Right ventricle myocardium superior (tissue), 1 donor: ENCODE measurements at regions not wholly inside any gene's neighbourhood (a gene's known extent, or its start where the extent isn't known, plus 50 kb on each side); places are given as distances from the start of the nearest gene placed in this dataset.

Source experiments
- ATAC-seq: fragments of 200-7000 bp; cut with Tn5 transposase; one replicate; pipeline ENCODE4 v1.9.1; 2020; ENCODE audit warnings: mild to moderate bottlenecking; ENCODE audit not compliant: poor library complexity
- DNase-seq: peaks from one replicate; pipeline ENCODE4 v3.0.0-alpha.2; 2020
- intact Hi-C: fragments of 100-400 bp; cut with DNase I; formaldehyde crosslinking; loops from one replicate; pipeline ENCODE4 v1.11.2; 2022
- donor health status: DM: no; HTN: yes; CAD: no; lungs with severe emphysema.

GRCh38 chr2:180753809-180754761 is 226.3 kb upstream of the UBE2E3 start:
- intact Hi-C loops: no loop called here
- no peak for ATAC-seq

DNA sequence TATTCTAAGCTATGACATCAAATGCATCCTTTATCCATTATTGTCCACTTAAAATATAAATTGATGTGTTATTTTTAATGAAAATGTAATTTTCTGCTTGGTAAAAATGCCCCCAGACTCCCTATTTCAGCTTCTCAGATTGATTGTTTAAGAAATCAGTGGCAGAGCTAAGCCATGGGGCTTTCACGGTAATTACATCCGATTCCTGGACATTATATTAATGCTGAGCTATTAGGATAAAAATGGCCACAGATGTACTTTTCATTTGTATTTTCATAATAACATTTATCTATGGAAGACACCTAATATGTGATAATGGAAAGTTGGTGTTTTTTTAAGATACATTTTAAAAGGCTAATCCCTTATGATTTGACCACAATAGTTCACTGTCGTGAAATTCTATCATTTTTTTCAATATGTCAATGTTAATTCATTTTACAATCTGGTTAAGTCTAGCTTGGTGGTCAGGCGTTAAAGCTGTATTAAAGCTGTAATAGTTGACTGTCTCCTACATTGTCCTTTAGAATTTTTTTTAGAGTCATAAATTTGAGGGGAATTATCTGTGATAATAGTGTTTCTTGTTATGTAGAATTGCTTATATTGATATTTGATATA is 229.0 kb upstream of the UBE2E3 start:
- DNase-seq (no peak), ATAC-seq (no peak)
- intact Hi-C loops: no loop called here

More at GRCh38 chr2:180753809-180754761, 226.3 kb upstream of the UBE2E3 start:
- no peak for DNase-seq

DNA sequence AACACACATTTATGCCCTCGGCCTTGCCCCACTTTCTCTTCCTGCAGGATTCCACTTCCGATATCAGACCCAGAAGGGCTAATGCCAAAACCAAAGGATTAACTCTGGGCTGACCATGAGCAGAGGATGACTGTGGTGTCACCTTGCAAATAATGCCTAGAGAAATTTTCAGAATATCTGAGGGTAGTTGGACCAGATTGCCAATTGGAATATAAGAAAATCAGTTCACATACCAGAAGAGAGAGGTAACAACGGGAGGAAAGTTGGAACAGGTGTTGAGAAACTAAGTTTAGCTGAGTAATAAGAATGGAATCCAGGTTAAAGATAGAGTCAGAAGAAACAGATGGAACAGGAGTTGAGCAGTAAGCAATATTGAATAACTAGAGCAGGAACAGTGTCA is 232.7 kb upstream of the UBE2E3 start:
- DNase-seq (no peak), ATAC-seq (no peak)
- intact Hi-C loops: no loop called here

DNA sequence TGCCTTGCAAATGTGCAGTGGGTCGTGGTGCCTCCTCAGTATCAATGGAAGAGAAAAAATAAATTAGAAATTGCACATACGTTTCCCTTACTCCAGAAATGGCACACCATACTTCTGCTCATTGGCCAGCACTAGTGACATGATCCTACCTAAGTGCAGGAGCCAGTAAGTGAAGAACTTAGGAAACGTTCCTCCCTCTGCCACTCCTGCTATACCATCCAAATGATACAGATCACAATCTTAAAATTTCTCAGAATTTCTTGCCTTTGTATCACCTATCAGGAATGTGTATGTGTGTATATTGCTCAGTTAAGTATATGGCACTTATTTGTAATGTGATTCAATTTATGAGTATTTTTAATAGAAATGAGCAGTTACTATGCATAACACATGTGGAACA is 237.0 kb upstream of the UBE2E3 start:
- intact Hi-C loops: no loop called here
- ATAC-seq (no peak), DNase-seq (no peak)

GRCh38 chr2:180742801-180743200 is 237.6 kb upstream of the UBE2E3 start:
- intact Hi-C loops: no loop called here
- no peak for ATAC-seq
- no peak for DNase-seq

DNA sequence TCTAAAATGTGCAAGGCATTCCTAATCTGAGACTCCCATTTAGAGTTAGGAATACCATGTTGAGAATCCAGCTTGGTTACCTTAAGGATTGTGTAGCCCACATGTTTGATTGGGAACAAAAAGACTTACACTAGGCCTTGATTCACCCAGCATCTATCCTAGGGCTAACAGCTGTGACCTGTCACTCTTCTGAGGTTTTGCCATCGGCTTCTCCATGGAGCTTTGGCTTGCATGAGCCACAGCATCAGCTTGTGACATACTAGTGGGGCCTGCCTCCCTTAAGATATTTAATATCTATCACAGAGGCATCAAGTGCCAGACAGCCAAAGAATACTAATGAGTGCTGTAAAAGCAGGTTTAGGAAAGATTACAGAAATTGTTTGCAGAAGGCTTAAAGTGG is 241.3 kb upstream of the UBE2E3 start:
- no peak for DNase-seq
- intact Hi-C loops: no loop called here
- ATAC-seq: no peak

GRCh38 chr2:180735799-180736198 is 244.6 kb upstream of the UBE2E3 start:
- intact Hi-C loops: no loop called here
- no peak for ATAC-seq
- no peak for DNase-seq

DNA sequence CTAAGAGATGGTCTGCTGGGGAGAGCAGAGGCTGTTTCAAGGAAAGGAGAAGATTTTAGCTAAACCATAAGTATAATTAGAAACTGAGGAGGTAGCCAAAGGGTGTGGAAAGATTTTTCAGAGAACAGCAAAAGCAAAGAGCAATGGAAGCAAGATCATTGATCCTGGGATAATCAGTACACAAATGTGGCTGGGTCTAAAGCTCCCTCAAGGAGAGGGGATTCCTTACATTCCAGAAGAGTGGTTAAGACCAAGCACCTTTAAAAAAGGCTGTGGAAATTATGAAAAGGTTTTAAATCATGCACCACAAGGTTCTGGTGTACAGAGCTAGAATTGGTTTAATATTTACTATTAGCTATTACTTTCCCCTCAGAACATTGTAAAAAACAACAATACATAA is 246.0 kb upstream of the UBE2E3 start:
- ATAC-seq: no peak
- DNase-seq: no peak
- intact Hi-C loops: no loop called here

GRCh38 chr2:180733330-180733729 is 247.1 kb upstream of the UBE2E3 start:
- intact Hi-C loops: no loop called here
- ATAC-seq: no peak
- no peak for DNase-seq

- no peak for ATAC-seq
- no peak for DNase-seq
- intact Hi-C loops: no loop called here
These were observed 248.1 kb upstream of the UBE2E3 start for GRCh38 chr2:180732337-180732736.

- no peak for ATAC-seq
- intact Hi-C loops: no loop called here
- DNase-seq: no peak
These were observed 249.4 kb upstream of the UBE2E3 start for GRCh38 chr2:180730976-180731375.

DNA sequence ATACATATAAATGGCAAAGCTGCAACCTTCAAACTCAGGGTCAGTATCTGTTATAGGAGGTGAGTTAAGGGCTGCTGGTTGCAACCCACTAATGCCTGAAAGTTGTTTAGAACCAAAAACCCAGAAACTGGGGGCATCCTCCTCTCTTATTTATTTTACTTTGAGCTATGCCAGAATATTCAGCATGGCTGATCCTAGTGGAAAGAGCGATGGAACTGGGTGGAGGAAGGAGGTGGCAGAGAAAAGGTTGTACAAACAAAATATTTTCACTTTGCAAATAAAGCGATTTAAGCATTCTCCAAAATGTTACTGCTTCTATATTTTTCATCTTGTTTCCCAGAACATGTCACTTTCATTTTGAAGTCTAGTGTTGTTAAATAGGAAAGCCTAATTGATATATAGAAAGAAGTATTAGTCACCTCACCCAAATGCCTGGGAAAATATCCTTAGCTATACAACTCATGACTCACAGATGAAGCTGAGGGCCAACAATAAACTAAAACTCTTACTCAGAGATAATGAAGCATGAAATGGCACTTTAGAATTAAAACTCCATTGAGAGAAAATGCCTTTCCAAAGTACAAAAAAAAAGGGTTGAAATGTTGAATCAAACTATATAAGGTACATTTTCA is 251.4 kb upstream of the UBE2E3 start:
- DNase-seq: no peak
- no peak for ATAC-seq
- intact Hi-C loops: no loop called here

DNA sequence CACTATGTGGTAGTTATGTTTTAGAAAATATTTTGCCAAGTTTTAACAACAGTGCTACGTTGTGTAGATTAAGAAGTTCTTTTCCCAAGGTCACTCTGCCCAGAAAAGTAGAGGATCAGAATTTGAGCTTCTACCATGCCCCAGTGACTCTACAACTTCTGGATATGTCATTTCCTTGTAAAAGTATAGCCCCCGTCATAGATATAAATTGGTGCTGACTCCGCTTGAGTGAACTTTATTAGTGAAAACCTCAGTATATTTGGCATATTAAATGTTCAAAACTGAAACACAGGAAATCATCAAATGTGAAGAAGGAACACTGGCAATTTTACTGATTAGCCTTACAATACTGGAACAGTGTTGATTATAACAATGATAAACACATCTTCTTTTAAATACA is 256.7 kb upstream of the UBE2E3 start:
- DNase-seq (no peak), ATAC-seq (no peak)
- intact Hi-C loops: no loop called here

DNA sequence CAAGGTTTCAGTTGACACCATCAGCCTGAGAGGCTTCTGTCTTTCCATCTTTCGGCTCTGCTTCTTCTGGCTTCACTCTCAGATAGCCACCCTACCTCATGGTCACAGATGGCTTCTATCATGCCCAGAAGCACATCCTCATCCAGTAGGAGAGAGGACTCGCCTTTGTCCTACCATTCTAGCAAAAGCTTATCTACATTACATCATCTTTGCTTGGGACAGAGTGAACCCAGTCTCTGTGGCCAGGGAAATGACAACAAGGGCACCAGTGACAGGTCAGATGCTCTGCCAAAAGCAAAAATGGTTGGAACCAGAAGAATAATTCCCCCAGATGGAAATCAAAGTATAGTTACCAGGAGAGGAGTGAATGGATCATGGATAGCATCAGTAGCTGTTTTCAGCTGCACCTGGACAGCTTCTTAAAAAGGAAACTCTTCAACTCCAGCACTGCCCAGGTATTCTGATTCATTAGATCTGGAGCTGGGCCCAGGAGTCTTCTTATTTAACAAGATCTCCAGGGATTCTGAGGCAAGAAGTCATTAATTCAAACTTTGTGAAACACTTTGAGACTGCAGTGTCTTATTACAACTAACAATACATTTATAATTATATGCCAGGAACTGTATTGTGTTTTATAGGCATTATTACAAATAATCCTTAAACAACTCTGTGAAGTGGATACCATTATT is 257.7 kb upstream of the UBE2E3 start:
- no peak for ATAC-seq
- intact Hi-C loops: no loop called here
- DNase-seq: no peak

- ATAC-seq (no peak), DNase-seq (no peak)
- intact Hi-C loops: no loop called here
These were observed 259.6 kb upstream of the UBE2E3 start for GRCh38 chr2:180720829-180721228.

GRCh38 chr2:180717588-180717987 is 262.8 kb upstream of the UBE2E3 start:
- DNase-seq: no peak
- intact Hi-C loops: no loop called here

GRCh38 chr2:180716186-180717180 is 263.9 kb upstream of the UBE2E3 start:
- DNase-seq: no peak
- ATAC-seq: no peak
- intact Hi-C loops: no loop called here

More at GRCh38 chr2:180717588-180717987, 262.8 kb upstream of the UBE2E3 start:
- no peak for ATAC-seq

GRCh38 chr2:180715044-180715443 is 265.4 kb upstream of the UBE2E3 start:
- no peak for ATAC-seq
- intact Hi-C loops: no loop called here
- no peak for DNase-seq
